CD4-positive, alpha-beta T cell (primary cell): ENCODE measurements at regions not wholly inside any gene's neighbourhood (a gene's known extent, or its start where the extent isn't known, plus 50 kb on each side); places are given as distances from the start of the nearest gene placed in this dataset.

ENCODE experiments used
- ATAC-seq: fragments of 200-7000 bp; cut with Tn5 transposase; one replicate; pipeline ENCODE4 v1.10.0; 2022; ENCODE audit warnings: mild to moderate bottlenecking; ENCODE audit not compliant: poor library complexity
- CTCF ChIA-PET: fragments of 350-600 bp; sonication (Branson Sonifier 250); formaldehyde crosslinking; loops from one replicate; lab custom pipeline; 2021; ENCODE audit warnings: antibody characterized with exemption, inconsistent platforms; lab: Charles Lee
- POLR2A ChIA-PET: fragments of 350-600 bp; sonication (Branson Sonifier 250); formaldehyde crosslinking; loops from one replicate; lab custom pipeline; 2021; ENCODE audit warnings: antibody characterized with exemption, inconsistent platforms; lab: Charles Lee
- DNase-seq, 14 experiments: peaks; one replicate each; pipeline ENCODE4 v3.0.0-alpha.2; 2013 to 2020; ENCODE audit warnings: mixed read lengths in 2 of 14
- H3K27ac ChIP-seq, 2 donors: one replicate each; pipeline versions ENCODE4 v1.5.1 to v1.7.0; 2013; ENCODE audit warnings: low read length in 2 of 2, low read depth in 1 of 2, mild to moderate bottlenecking in 1 of 2
- H3K27me3 ChIP-seq, 2 experiments: 1 replicate in 1 of 2; 2 replicates in 1 of 2; pipeline versions ENCODE4 v1.6.1 to v1.7.0; 2013; ENCODE audit warnings: low read length in 2 of 2, control low read depth in 1 of 2, mild to moderate bottlenecking in 1 of 2, moderate library complexity in 1 of 2; ENCODE audit not compliant: insufficient read depth in 2 of 2, control insufficient read depth in 1 of 2
- H3K36me3 ChIP-seq: one replicate; pipeline ENCODE4 v1.6.1; 2013; ENCODE audit warnings: low read length, control low read depth; ENCODE audit not compliant: insufficient read depth
- H3K4me1 ChIP-seq: one replicate; pipeline ENCODE4 v1.6.1; 2013; ENCODE audit warnings: low read length, control low read depth; ENCODE audit not compliant: insufficient read depth
- H3K4me3 ChIP-seq: one replicate; pipeline ENCODE4 v1.5.1; 2013; ENCODE audit warnings: mild to moderate bottlenecking, low read length, moderate library complexity
- H3K9me3 ChIP-seq, 2 experiments: 1 replicate in 1 of 2; 2 replicates in 1 of 2; pipeline versions ENCODE4 v1.6.1 to v1.7.0; 2013; ENCODE audit warnings: low read length in 2 of 2, mild to moderate bottlenecking in 2 of 2, control low read depth in 1 of 2, moderate library complexity in 1 of 2; ENCODE audit not compliant: control insufficient read depth in 1 of 2, insufficient read depth in 1 of 2
- H3K27ac Mint-ChIP-seq: one replicate; pipeline ENCODE4 v1.8.0; 2020; ENCODE audit warnings: mixed read lengths
- H3K27me3 Mint-ChIP-seq: one replicate; pipeline ENCODE4 v1.8.0; 2021; ENCODE audit warnings: mixed read lengths
- H3K36me3 Mint-ChIP-seq: one replicate; pipeline ENCODE4 v1.8.0; 2021; ENCODE audit warnings: low read depth, mixed read lengths
- H3K4me1 Mint-ChIP-seq: one replicate; pipeline ENCODE4 v1.8.0; 2021; ENCODE audit warnings: low read depth, mixed read lengths
- H3K4me3 Mint-ChIP-seq: one replicate; pipeline ENCODE4 v1.8.0; 2020; ENCODE audit warnings: mild to moderate bottlenecking, mixed read lengths
- H3K9me3 Mint-ChIP-seq: one replicate; pipeline ENCODE4 v1.8.0; 2020; ENCODE audit warnings: mixed read lengths
- intact Hi-C, 2 experiments: fragments of 100-400 bp; cut with DNase I in 1 of 2; cut with micrococcal nuclease in 1 of 2; formaldehyde crosslinking; loops; one replicate each; pipeline versions ENCODE4 v1.15.1 to v1.9.0; 2023 to 2025; cut with DNase I, micrococcal nuclease
- TF ChIP-seq, protein P1 (sequence below): fragments of 200-600 bp; IDR thresholded peaks from one replicate; pipeline ENCODE4 v1.8.0; 2022; ENCODE audit warnings: antibody characterized with exemption, mild to moderate bottlenecking

DNA sequence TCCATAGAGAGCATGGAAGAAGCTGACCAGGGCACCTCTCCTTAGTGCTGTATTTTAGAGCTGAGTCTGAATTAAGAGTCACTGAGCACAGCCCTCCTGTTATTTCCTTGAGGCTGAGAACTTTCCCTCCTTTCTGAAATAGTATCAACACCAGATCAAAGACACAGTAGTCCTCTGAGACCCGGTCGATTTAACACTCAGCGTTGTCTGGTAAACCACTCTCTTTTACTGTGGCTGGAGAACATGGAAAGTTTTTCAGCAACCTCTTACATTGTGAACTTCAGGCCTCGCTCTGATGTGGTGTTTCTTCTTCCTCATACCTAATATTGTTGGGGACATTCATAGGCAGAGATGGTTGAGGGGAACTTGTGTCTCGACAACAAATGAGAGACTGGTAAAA lies 202.0 kb upstream of the MTPN start:
- POLR2A ChIA-PET: no interaction called here
- no peak overlapping the region for H3K27ac Mint-ChIP-seq
- H3K4me1 Mint-ChIP-seq: no peaks in the 10 kb centered on the region
- ATAC-seq (no peak), DNase-seq (no peak)
- H3K27me3 Mint-ChIP-seq: no peaks in the 10 kb centered on the region
- H3K36me3 ChIP-seq: no peaks in the 10 kb centered on the region
- TF ChIP-seq, protein P1, sequence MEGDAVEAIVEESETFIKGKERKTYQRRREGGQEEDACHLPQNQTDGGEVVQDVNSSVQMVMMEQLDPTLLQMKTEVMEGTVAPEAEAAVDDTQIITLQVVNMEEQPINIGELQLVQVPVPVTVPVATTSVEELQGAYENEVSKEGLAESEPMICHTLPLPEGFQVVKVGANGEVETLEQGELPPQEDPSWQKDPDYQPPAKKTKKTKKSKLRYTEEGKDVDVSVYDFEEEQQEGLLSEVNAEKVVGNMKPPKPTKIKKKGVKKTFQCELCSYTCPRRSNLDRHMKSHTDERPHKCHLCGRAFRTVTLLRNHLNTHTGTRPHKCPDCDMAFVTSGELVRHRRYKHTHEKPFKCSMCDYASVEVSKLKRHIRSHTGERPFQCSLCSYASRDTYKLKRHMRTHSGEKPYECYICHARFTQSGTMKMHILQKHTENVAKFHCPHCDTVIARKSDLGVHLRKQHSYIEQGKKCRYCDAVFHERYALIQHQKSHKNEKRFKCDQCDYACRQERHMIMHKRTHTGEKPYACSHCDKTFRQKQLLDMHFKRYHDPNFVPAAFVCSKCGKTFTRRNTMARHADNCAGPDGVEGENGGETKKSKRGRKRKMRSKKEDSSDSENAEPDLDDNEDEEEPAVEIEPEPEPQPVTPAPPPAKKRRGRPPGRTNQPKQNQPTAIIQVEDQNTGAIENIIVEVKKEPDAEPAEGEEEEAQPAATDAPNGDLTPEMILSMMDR: no peak
- H3K4me1 ChIP-seq: no peaks in the 10 kb centered on the region
- intact Hi-C loops: no loop called here
- no peak overlapping the region for H3K4me3 ChIP-seq
- CTCF ChIA-PET: no interaction called here
- no peak overlapping the region for H3K27ac ChIP-seq
- peaks cover 5% of the 10 kb centered on the region for H3K36me3 Mint-ChIP-seq
- H3K9me3 Mint-ChIP-seq: no peaks in the 10 kb centered on the region
- H3K4me3 Mint-ChIP-seq: no peak overlapping the region
- H3K27me3 ChIP-seq: no peaks in the 10 kb centered on the region
- H3K9me3 ChIP-seq: no peaks in the 10 kb centered on the region

DNA sequence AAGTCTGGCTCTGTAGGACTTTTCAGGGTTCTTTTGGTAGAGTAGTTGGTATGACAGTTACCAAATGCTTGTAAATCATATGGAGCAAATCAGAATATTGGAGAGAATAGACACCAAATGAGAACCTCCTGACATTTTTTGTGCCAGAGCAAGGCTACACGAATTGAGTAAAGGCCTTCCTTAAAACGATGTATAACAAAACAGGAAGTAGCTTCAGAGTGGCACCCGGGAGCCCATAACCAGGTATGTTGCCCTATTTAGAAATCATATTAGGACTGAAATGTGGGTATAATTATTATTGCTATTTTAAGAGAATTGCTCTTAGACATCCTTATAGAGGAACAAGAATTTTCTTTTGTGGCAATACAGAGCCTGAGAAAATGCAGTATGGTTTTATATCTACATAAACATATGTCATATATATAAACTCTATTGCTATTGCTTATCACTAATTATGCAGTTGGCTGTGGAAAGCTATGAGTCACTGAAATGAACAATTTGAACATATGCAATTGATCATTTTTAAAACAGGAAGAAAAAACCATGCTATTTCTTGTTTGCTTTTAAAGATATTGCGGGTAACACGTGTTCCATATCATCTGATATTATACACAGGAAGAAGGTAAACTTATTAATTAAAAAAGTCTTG lies 197.4 kb upstream of the MTPN start:
- H3K4me1 Mint-ChIP-seq: no peaks in the 10 kb centered on the region
- no peaks in the 10 kb centered on the region for H3K36me3 Mint-ChIP-seq
- Histone ChIP-seq H3K27me3 (no peaks in the 10 kb centered on the region), H3K4me3 (no peak overlapping the region), H3K27ac (no peak overlapping the region), H3K4me1 (no peaks in the 10 kb centered on the region), H3K36me3 (no peaks in the 10 kb centered on the region), H3K9me3 (no peaks in the 10 kb centered on the region)
- CTCF ChIA-PET: no interaction called here
- TF ChIP-seq, protein P1: no peak
- POLR2A ChIA-PET: no interaction called here
- no peak for DNase-seq
- no peak overlapping the region for H3K4me3 Mint-ChIP-seq
- intact Hi-C loops: no loop called here
- H3K27ac Mint-ChIP-seq: no peak overlapping the region
- H3K27me3 Mint-ChIP-seq: no peaks in the 10 kb centered on the region
- no peaks in the 10 kb centered on the region for H3K9me3 Mint-ChIP-seq
- no peak for ATAC-seq

DNA sequence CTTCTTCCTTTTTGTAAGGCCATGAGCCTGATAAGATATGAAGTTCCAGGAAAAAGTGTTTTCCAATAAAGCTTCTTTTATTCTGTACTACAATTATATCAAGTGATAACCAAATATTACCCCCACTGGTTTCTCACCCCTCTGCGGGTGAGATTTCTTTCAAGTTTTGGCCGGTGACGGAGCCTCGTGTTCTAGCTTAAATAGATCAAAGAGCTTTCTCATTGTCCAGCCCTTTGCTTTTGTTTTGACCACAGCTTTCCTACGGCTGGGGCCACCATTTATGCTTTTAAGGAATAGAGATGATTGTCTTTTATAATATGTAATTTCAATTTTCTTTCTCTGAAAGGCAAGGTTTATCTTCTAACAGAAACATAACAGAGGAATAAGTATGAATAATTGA lies 196.7 kb upstream of the MTPN start:
- no peaks in the 10 kb centered on the region for H3K9me3 Mint-ChIP-seq
- Histone ChIP-seq H3K4me3 (no peak overlapping the region), H3K27ac (no peak overlapping the region), H3K4me1 (no peaks in the 10 kb centered on the region), H3K9me3 (no peaks in the 10 kb centered on the region), H3K27me3 (no peaks in the 10 kb centered on the region), H3K36me3 (no peaks in the 10 kb centered on the region)
- ChIA-PET POLR2A (no interaction called here), CTCF (no interaction called here)
- DNase-seq (no peak), ATAC-seq (no peak)
- no peaks in the 10 kb centered on the region for H3K36me3 Mint-ChIP-seq
- H3K4me3 Mint-ChIP-seq: no peak overlapping the region
- no peak overlapping the region for H3K27ac Mint-ChIP-seq
- H3K27me3 Mint-ChIP-seq: no peaks in the 10 kb centered on the region
- TF ChIP-seq, protein P1: no peak
- intact Hi-C loops: no loop called here
- H3K4me1 Mint-ChIP-seq: no peaks in the 10 kb centered on the region
